Motor neuron (in vitro differentiated cells): ENCODE measurements at regions not wholly inside any gene's neighbourhood (a gene's known extent, or its start where the extent isn't known, plus 50 kb on each side); places are given as distances from the start of the nearest gene placed in this dataset.

Experiments used
- ATAC-seq, 8 experiments: fragments of 200-7000 bp; cut with Tn5 transposase; replicated peaks in 6 of 8; 2 replicates each; pipeline ENCODE4 v1.8.0; 2021; ENCODE audit warnings: mild to moderate bottlenecking in 8 of 8, moderate library complexity in 8 of 8
- H3K27ac ChIP-seq, 2 donors: fragments of 250-450 bp; sonication (Bioruptor Pico); 2 replicates each; pipeline ENCODE4 v1.9.0; 2021; ENCODE audit warnings: antibody characterized with exemption in 2 of 2, mild to moderate bottlenecking in 2 of 2, moderate library complexity in 1 of 2
- H3K4me1 ChIP-seq, 2 donors: fragments of 250-450 bp; sonication (Bioruptor Pico); replicated peaks in 1 of 2; 2 replicates each; pipeline ENCODE4 v1.6.1; 2021; ENCODE audit warnings: antibody characterized with exemption in 2 of 2, mild to moderate bottlenecking in 2 of 2, moderate library complexity in 1 of 2
- H3K4me3 ChIP-seq, 5 donors: fragments of 250-450 bp; sonication (Bioruptor Pico); 2 replicates each; pipeline ENCODE4 v1.9.0; 2021; ENCODE audit warnings: antibody characterized with exemption in 5 of 5, mild to moderate bottlenecking in 5 of 5, moderate library complexity in 4 of 5
- WGBS, 10 experiments: fragments of 450-650 bp; shearing (Covaris generic); methylation state at CpG; one replicate each; pipeline ENCODE4 v1.0.0; 2022; 5-methylcytosine and 5-hydroxymethylcytosine counted together
- in situ Hi-C, 9 experiments: fragments of 400-800 bp; cut with MboI; loops; one replicate each; pipeline ENCODE4 v1.15.0; 2021; ENCODE audit warnings: low sequenced_read_pairs in 9 of 9, low pct_unique_long_range_greater_than_20kb in 2 of 9; ENCODE audit not compliant: unreplicated experiment in 9 of 9

- H3K27ac ChIP-seq, result peak overlapping the region; percentile 46 to 72
- no peak overlapping the region for H3K4me3 ChIP-seq
- in situ Hi-C loops, result no loop called here
- peaks cover 18 to 26% of the 10 kb centered on the region in 2 donors for H3K4me1 ChIP-seq
- 0 to 70% (median 38%) methylated on average over 2 to 5 of the region's 5 CpGs; no CpG with 5 or more reads in 2 of the 10 experiments for WGBS, 10 experiments
- peak in 7 of 8 experiments; percentile 44 to 69 (median 62) for ATAC-seq
These were observed 64.2 kb downstream of the SCG2 start for GRCh38 chr2:223537651-223538601.

- H3K4me1 ChIP-seq, result peaks cover 18 to 26% of the 10 kb centered on the region in 2 donors
- peak in 5 of 8 experiments; percentile 77 to 92 (median 87) for ATAC-seq
- H3K27ac ChIP-seq, result peak overlapping the region; percentile 46 to 65
- in situ Hi-C loops, result no loop called here
- peak overlapping the region in 3 of 5 donors; percentile 1 to 3 (median 2) for H3K4me3 ChIP-seq
- WGBS, 10 experiments, result 0 to 68% (median 30%) methylated on average over 1 to 6 of the region's 8 CpGs; no CpG with 5 or more reads in 1 of the 10 experiments
These were observed 63.2 kb downstream of the SCG2 start for GRCh38 chr2:223538920-223539440.

GRCh38 chr2:223541546-223541945 is 60.6 kb downstream of the SCG2 start:
- ATAC-seq, result no peak
- Histone ChIP-seq H3K4me3 (no peak overlapping the region), H3K27ac (no peak overlapping the region), H3K4me1 (peaks cover 31 to 41% of the 10 kb centered on the region in 2 donors)
- in situ Hi-C loops, result no loop called here
- WGBS, 10 experiments, result 0 to 100% (median 83%) methylated on average over 1 to 2 of the region's 2 CpGs; no CpG with 5 or more reads in 1 of the 10 experiments

GRCh38 chr2:223542501-223542900 is 59.7 kb downstream of the SCG2 start:
- no peak for ATAC-seq
- Histone ChIP-seq H3K4me1 (peaks cover 31 to 41% of the 10 kb centered on the region in 2 donors), H3K27ac (no peak overlapping the region), H3K4me3 (no peak overlapping the region)
- in situ Hi-C loops, result no loop called here
- 89 to 98% (median 94%) methylated on average over 2 to 7 of the region's 7 CpGs; no CpG with 5 or more reads in 4 of the 10 experiments for WGBS, 10 experiments

GRCh38 chr2:223545406-223545805 is 56.8 kb downstream of the SCG2 start:
- 24 to 86% (median 50%) methylated on average over 1 to 2 of the region's 2 CpGs; no CpG with 5 or more reads in 1 of the 10 experiments for WGBS, 10 experiments
- no peak overlapping the region for H3K4me3 ChIP-seq
- in situ Hi-C loops, result no loop called here
- peak in 3 of 8 experiments; percentile 3 to 39 (median 26) for ATAC-seq
- peaks cover 17 to 26% of the 10 kb centered on the region in 2 donors for H3K4me1 ChIP-seq
- H3K27ac ChIP-seq, result no peak overlapping the region

GRCh38 chr2:223545830-223546229 is 56.3 kb downstream of the SCG2 start:
- Histone ChIP-seq H3K4me1 (peaks cover 17 to 26% of the 10 kb centered on the region in 2 donors), H3K27ac (no peak overlapping the region), H3K4me3 (no peak overlapping the region)
- WGBS, 10 experiments, result 27 to 86% (median 45%) methylated on average over 2 of the region's 2 CpGs; no CpG with 5 or more reads in 3 of the 10 experiments
- in situ Hi-C loops, result no loop called here
- peak in 5 of 8 experiments; percentile 53 to 90 (median 79) for ATAC-seq
